GM19328 (cell line): ENCODE measurements at regions not wholly inside any gene's neighbourhood (a gene's known extent, or its start where the extent isn't known, plus 50 kb on each side); places are given as distances from the start of the nearest gene placed in this dataset.

Experiments used
- ATAC-seq: cut with Tn5 transposase; IDR thresholded peaks from one replicate; pipeline ENCODE4 v1.9.1; 2021; ENCODE audit warnings: mild to moderate bottlenecking, moderate library complexity; ENCODE audit not compliant: unreplicated experiment

DNA sequence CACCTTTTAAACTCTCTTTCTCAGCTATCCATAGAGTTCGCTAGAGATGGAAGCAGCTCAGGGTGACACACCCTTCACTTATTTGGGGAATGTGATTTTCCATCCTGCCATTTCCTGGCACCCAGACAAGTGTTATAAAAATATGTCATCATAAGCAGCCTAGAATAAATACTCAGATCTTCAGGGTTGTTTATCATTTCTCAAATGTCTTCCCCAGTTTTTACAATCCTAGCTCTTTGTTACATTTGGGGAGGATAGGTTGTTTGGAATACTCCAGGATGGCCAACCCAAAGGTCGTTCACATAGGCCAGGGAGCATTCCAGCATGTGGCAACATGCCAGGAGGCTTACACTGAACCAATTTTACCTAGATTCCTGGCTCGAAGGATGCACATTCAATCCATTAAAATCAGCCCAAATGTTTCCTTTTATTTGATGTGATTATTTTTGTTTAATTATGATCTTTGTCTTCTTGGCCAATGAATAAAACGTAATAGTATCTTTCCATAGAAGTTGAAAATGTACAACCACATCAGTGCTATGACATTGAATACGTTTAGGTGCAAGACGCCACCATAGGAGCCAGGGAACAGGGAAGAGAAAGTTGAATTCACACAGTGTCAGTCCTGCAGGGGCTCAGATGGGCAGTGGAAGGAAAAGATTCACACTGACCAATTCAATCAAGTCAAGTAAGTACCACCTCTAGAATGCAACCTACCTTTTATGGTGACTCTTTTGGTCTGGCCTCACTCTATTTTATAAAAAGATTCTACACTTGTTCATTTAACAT, 537.7 kb upstream of the MDFIC2 start:
- ATAC-seq: no peak

DNA sequence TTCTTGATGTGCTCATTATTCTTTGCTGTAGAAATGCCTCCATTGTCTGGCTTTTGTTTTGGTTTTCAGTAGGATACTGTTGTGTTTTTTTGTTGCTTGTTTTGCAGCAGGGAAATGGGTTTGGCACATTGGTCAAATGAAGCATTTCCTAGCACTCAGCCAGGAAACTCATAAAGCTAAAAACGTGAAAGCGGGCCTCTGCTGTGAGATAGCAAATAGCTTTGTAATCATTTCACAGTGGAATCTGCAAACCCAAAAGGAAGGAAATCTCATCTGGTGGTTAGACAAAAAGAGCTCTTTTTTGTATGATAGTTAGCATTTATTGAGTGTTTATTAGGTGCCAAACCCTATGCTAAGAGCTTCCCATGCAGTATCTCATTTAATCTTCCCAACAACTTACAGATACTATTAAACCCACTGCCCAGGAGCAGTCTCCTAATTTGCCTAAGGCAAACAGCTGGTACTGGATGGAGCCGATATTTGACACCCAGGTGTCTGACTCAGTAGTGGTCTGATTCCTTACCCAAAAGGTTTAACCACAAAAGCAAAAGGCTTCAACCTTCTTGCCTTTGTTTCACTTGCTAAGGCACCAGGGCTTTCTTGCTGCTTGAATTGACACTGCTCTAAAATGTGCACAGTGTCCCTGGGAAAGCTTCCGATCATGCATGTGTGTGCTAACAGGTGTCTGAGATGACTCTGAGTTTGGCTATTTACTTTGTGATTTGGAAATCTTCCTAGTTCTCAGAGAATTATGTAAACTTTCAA, 527.9 kb upstream of the MDFIC2 start:
- ATAC-seq: no peak

DNA sequence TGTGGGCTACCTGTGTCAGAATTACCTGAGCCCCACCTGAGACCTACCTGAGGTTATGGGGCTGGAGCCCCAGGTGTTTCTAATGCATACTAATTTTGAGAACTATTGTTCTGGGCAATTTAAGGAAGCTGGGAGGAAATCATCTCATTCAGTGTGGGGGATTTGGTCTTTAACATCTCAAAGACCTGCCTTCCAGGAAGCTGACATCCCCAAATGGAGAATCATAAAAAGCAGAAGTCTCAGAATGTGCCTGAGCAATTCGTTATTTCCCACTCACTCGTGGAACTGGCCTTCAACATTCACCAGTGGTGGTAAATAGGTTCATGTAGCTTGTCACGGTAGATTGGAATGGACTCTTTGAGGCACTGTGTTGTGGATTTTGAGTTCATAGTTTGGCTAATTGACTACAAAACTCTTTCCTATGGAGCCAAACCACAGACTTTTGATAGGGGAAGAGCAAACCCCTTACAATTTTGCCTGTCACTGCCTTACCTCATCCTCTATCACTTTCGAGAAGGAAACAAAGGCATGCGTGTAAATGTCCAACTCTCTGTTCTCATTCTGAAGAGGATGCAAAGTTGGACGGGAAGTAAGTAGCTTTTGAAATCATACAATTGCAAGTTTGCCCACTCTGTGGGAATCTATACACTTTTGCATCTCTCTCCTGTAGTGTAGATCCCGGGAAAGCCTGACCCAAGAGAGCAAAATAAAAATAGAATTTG, 521.0 kb upstream of the MDFIC2 start:
- no peak for ATAC-seq

DNA sequence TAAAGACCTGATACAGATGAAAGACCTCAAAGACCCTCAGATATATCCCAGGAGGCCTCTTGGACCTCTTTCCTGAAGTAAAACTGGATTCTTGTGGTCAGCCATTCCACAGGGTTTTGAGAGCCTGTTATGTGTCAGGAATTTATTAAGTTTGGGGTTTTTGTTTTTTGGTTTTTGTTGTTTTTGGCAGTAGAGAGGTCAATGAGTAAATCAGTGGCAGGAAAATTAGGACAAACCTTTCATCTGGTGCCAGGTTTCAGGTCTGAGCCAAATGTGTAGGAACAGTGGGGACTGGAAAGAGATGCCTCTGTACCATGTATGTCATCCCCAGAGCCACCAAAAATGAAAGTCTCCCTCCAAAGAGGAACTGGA, 520.4 kb upstream of the MDFIC2 start:
- ATAC-seq: no peak

DNA sequence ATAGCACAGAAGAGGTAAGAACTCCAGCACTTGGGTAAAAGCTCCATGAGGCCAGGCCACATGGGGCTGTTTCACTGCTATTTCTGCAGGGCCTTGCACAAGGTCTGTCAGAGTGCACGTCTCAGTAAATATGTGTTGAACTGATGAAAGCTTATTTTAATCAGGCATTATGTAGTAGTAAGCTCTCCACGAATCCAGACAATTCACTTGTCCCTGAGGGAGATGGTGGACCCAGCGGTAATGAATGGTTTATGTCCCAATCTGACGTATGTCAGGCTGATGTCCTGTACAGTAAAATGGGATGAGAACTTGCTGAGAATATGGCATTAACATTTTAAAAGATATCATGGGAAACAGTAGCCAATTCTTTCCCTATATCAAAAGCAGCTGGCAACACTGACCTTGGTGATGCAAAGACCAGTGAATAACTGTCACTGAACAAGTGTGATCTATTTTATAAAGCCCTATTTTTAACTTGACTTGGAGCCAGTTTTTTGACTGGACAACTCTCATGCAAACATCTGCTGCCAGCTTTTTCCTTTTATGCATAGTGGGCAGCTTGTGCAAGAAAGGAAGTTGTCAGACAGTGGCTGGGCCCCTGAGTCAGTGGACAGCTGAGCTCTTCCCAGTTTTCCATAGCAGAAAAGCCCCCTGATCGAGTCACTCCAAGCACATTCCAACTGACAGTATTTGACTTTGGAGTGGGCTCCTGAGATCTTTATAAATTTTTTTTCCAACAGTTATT, 519.8 kb upstream of the MDFIC2 start:
- no peak for ATAC-seq

DNA sequence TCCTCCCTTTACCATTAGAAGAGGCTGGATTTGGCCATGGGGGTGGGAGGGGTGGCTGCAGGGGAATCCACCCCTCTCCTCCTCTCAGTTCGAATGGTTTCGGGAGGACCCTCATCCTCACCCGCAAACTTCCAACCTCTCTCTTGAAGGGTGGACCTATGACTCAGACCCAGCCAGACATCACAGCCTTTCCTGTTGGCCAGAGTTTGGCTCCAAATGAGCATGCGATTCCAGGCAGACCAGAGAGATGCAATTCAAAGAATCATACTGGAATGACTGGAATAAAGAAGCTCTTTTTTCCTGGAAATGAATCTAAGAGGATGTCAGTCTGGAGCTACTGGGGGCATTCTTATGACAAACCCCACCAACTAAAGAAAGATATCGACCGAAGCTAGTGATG, 516.7 kb upstream of the MDFIC2 start:
- no peak for ATAC-seq

DNA sequence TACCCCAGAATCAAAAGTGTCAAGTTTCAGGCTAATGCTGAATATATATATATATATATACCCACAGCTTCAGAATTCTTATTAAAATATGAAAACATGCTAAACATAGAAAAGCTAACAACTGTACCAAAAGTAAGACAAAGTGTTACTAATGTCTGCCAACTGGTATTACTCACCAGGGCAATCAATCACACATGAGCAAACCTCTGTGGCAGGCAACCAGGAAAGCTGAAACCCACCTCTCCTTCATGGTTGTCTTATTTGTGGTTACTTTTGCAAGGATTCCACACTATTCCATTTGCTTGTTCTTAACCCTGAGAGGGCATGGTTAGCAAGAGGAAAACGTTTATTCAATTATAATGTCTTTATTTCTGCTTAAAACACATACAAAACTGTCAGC, 512.3 kb upstream of the MDFIC2 start:
- no peak for ATAC-seq

DNA sequence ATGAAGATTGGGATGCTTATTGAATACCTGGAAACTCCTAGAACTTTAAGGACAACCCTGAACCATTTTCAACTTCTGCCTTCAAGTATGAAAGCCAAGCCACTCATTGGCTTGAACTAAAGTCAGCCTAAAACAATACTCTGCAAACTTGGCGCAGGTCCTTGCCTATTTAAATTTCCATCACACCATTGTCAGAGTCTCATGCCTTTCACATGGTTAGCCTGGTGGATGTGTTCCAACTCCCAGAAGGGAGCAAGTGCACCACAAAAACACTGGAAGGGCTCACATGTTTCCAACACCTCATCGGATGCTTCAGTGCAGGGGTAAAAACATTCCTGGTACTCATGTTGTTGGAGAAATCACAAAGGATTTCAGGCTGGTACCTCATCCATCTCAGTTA, 511.6 kb upstream of the MDFIC2 start:
- no peak for ATAC-seq

DNA sequence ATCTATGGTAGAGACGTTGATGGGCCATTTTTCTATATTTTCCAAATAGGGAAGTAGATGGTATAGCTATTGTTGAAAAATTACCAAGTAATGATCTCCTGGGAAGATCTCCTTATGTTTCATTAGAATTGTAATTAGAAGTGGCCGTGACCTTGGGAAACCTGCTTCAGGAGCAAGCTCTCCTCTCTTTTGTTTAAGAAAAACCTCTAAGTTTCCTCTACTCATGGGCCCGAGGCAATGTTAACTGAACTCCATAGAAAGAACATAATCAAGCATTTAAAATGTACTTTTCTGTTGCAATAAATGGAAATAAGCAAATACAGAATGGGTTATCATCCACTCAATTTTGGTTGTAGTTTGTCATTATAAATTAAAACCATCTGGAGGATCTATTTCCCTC, 511.2 kb upstream of the MDFIC2 start:
- no peak for ATAC-seq

DNA sequence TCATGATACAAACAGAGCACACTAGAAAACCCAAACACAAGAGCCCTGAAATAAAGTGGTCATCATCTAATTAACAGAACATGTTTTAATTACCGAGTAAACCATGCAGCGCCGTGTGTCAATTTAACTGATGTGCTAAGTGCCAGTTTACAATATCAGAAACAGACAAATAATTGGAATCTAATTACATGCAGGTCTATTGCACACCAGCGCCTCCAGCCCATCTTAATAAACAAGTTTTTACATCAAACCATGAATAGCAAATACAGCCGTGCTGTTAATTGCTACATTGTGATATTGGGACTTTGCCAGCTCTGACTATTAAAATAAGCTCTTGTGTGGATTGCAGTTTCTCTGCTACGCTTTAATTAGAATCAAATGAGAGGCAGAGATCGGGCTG, 510.2 kb upstream of the MDFIC2 start:
- ATAC-seq: no peak

DNA sequence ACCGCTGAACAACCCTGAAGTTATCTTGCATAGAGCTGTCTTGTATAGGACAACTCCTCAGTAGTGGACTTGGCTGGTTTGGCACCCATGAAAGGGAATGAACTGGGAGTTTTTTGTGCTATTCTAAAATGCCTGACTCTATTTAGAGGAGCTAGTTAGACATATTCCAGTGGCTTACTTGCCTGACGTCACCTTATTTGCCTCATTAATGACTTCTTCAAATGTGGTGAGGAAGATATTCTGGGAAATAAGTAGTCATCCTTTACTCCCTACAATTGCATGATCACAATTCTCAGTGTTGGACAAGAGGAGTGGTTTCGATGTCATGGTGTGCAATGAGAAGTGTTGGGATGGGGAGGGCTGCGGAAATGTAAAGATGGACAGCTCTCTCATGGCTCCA, 509.2 kb upstream of the MDFIC2 start:
- no peak for ATAC-seq

DNA sequence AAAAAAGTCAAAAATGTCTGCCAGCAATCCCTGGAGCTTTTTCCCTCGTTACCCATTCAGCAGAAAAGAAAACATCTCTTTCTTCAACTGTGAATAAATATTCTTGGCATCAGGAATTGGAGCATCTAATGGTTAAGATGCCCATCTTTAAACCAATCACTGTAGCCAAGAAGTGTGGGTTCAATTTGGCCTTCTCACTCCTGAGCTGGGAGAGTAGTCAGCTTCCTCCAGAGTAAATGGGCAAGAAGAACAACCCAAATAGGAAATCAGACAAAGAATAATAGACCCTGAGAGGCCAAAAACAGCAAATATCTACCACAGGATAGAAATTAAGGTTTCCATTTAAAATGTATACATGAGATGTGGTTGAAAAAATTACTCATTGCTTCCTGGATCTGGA, 508.0 kb upstream of the MDFIC2 start:
- ATAC-seq: no peak

DNA sequence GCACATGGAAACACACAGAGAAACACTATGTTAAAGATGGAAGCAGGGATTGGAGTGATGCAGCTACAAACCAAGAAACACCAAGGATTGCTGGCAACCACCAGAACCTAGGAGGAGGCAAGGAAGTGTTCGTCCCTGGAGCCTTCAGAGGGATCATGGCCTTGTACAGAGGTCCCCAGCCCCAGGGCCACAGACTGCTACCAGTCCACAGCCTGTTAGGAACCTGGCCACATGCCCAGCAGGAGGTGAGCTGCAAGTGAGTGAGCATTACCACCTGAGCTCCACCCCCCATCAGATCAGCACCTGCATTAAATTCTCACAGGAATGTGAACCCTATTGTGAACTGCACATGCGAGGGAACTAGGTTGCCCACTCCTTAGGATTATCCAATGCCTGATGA, 505.7 kb upstream of the MDFIC2 start:
- no peak for ATAC-seq

DNA sequence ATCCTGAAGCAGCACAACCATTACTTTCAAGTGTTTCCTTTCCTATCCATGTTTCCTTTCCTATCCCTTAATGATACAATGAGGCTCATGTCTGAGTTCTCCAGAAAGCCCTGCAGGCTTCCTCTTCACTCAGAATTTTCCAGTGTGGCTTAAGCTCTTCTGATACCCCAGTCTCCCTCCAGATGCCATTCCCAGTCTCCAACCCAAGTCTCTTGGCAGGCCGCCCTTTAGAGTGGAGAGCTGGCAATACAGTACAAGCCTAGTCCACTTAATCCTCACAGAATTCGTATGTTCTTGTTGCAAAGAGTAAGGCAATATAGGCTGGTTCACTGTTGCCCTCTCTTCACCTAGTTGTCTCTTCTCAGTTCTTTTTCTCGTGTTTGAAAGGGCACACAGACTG, 503.9 kb upstream of the MDFIC2 start:
- no peak for ATAC-seq

DNA sequence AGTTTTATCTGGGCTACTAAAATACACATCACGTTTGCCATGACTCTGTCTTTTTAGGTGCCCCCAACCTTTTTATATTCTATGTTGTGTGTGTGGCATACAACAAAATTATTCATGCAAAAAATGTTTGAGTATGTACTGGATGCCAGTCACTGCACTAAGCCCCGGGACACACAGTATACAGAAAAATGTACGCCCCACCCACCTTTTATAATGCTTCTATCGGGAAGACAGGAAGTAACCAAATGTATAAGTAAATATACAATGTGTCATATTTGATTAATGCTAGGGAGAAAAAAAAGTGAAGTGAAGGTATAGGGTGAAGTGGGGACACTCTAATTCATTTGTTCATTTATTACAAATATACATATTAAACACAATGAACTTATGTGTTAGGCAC, 503.4 kb upstream of the MDFIC2 start:
- no peak for ATAC-seq

DNA sequence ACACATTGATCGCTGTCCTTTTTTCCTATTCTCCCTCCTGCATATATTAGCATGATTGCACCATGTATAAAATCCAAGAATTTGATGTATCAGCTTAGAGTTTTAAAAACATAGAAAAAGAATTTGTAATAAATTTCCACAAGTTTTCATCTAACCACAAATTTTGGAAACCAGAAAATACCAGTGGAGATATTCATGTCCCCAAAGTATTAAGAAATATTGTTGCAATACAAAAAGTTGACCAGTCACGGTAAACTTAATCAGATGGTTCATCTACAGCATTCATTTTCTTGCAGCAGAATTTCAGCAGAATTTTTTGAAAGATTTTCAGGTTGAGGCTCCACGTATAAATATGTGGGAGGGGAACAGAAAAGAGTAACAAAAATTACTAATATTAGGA, 500.9 kb upstream of the MDFIC2 start:
- ATAC-seq: no peak

DNA sequence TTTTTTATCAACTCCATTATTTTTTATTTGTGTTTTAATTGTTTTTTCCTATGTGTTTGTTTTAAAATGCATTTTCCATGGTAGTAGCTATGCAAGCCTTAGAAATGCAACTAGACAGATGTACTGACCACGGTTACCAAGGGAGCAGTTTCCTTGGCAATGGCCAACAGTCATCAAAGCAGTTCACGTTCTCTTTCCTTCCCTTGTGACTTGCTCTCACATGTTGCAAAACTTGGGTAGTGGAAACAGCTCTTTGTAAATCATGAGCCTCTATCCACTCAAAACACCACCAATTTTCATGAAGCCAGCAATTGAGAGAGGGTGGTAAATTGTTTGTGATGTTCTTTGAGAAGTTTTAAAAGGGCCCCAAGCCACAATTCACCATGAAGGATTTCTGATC, 499.4 kb upstream of the MDFIC2 start:
- ATAC-seq: no peak

DNA sequence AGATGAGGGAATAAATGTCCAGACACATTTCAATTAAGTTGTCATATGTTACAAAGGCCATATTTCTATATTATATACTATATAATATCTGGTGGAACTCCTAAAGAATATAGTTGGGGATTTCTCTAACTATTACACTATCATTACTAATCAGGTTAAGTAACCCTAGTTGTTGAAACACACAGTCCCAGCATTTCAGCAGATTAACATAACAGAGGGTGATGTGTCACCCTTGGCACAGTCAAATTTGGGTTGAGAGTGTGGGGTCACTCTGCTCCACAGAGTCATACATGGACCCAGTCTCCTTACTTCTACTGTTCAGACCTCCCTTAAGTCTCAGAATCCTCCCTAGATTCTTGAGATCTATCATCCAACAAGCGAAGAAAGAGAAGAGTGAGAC, 496.4 kb upstream of the MDFIC2 start:
- ATAC-seq: no peak

DNA sequence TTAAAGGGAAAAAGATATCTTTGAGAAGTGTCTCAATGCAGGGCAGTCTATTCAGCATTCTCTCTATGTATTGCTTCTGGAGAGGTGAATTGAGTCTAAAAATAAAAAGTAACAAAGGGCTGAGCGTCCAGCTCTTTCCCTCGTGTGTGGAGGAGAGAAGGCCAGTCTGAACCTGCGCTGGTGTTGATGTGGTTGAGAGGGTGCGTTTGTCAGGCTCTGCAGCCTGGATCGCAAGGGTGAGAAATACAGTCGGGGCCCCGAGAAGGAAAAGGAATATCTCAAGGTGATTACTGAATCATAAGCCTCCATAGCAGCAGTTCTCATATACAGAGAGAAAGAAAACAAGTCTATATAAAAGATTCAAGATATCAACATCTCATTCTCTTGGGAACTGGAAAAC, 494.1 kb upstream of the MDFIC2 start:
- no peak for ATAC-seq

DNA sequence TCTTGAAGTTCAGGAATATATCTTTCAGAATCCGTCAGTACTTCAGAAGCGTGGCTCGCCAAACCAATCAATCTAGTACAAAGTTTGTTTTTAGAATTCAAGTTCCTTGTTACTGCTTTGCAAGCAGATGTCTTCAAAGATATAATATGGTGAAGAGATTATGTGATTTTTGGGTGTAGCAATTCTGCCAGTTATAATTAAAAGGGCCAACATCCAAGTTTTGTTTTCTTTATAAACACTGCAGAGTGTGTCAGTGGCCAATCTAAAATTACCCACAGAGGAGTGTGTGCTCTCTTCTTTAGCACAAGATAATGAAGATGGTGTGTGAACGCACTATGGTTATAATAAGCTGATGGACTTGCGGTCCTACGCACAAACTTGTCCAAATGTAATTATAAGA, 493.6 kb upstream of the MDFIC2 start:
- no peak for ATAC-seq
